ENCODE measurements at regions not wholly inside any gene's neighbourhood (a gene's known extent, or its start where the extent isn't known, plus 50 kb on each side); places are given as distances from the start of the nearest gene placed in this dataset.

DNA sequence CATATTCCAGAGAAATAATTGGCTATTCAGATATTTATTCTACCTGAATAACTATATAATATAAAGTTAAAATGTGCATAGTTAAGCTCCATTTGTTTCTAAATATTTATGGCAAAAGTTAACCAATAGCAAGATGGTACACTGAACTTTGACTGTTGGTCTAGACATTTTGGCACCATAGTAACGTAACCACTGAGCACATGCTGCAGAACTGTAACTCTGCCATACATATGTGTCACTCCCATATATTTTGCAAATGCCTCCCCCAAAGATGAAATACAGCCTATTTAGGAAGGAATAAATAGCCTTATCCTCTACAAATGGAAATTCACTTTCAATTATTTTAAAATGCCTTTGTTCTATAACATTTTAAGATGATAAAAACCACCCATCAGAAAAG is 424.9 kb downstream of the CENPC start:
- no peak for DNase-seq (ENCODE audit: low read depth)

DNA sequence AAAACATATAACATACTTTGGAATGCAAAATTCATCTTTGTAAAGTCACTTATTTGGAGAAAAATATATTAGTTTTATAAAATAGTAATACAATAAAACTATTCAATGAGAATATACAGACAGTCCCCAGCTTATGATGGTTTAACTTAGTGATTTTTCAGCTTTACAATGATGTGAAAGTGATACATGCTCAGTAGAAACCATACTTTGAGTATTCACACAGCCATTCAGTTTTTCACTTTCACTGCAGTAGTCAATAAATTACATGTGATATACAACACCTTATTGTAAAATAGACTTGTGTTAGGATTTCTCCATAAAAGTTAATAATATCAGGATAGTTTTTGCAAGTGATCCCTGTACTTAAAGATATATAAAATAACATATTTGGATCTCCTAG is 436.0 kb downstream of the CENPC start:
- no peak for DNase-seq (ENCODE audit: low read depth)

DNA sequence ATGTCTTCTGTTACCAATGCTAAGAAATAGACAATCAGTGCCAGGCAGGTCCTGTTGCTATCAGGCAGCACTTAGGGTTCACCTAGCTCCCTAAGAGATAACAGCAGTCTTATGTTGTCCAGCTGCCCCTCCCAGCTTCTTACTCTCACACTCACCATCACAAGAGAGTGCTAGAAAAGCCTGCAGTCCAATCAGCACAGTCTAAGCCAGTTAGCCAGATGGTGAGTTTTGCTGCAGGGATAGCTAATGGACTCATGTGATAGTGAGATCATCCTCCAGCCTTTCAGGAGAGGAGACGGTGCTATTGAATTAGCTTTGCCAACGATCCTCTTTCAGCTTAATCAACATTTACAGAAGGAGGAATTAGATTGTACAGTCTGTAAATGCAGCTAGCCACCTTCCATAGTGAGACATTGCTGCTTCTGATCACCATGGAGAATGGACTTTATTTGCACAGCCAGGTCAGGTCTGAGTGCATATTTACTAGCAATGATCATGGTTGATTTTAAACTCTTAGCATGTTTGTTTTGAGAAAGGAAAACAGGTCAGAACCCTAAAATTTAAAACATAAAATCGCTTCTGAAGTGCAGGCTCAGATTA is 438.3 kb downstream of the CENPC start:
- no peak for DNase-seq (ENCODE audit: low read depth)

DNA sequence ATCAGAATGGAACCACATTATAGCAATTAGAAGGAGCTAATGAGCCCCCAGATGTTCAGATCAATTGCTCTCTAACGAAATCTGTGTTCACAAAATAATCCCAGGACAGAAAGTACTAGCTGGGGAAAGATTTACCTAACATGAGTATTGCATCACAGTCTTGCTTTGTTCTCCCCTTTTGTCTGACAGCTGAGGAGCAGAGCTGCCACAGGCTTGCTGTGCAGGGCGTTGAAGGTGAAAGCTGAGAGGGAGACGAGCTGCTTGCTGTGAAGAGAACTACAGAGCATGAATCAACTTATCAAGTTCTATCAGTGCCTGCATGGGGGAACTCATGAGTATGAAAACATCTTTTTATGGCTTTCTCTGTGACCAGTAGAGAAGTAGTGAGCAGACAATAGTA is 441.2 kb downstream of the CENPC start:
- no peak for DNase-seq (ENCODE audit: low read depth)

DNA sequence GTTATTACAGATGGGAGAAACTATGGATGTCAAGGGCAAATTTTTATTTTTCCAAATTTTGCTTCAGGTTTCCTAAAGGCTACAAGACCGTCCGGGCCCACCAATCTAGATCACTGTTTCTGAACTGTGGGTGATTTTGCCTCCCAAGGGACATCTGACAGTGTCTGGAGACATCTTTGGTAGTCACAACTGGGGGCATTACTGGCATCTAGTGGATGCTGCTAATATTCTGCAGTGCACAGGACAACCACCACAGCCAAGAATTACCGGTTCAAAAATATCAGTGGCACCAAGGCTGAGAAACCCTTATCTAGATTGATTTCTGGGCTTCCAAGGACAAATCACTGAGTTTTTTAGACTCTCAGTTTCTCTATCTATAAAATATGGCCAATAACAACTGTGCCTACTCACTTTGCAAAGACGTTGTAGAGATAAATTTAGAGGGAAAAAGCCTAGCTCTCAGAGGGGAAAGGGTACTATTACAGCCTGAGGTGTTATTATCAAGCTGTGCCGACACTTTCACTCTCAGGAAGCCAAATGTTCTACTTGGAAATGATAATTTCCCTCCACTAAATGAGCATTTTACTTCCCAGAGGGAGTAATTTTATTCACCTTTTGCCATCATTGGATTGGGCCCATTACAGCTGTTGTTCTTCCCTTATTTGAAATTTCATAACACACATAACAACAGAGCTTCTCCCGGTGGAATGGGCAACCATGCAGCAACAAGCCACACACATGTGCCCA is 442.1 kb downstream of the CENPC start:
- no peak for DNase-seq (ENCODE audit: low read depth)

DNA sequence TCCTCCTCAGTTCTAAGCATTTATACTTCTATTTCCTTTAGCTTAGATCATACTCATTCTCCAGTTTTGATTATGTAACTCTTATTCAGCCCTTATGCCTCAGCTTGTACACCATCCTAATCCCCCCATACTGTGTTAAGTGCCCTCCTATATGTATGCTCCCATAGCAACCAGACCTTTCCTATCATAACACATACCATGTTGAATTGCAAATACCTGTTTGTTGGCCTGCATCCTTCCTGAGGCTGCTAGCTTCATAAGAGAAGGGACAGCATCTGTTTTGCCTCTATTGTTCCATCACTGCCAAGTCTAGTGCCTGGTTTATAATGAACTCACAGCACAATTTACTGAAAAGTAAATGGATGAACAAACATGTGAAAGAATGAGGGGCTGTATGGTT is 443.7 kb downstream of the CENPC start:
- no peak for DNase-seq (ENCODE audit: low read depth)

DNA sequence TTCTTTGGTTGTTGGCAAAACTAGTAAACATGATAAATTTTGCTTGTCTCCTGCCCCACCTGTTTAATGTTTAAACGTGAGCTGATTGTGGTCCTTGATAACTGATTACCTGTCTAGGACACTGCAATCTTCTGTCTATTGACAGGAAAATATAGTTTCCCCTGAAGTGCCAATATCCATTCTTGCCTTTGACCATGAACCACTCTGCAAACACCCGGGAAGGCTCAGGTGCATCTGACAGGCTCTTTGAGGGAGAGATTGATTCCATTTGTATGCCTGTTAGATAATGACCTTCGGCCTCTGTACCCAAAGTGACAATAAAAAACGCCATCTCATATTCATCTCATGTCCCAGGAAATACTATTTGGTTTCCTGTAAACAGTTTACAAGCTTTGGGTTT is 453.0 kb downstream of the CENPC start:
- no peak for DNase-seq (ENCODE audit: low read depth)

DNA sequence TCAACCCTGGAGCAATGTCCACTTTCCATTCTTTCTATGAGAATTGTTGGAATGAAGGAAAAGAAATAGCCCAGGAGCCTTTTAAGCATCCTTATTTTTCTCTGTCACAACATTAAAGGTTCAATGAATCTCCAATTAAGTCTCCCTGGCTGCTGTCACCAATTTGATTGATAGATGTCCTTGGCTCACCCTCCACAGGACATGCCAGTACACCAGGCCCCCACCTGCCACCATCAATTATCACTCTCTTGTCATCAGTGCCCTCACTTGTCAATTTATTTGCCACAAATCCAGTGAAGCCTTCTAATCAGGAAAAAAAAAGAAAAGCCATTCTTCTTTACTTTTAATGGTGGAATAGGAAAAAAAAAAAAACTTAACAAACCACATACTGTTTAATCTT is 453.6 kb downstream of the CENPC start:
- DNase-seq (ENCODE audit: low read depth) = no peak

DNA sequence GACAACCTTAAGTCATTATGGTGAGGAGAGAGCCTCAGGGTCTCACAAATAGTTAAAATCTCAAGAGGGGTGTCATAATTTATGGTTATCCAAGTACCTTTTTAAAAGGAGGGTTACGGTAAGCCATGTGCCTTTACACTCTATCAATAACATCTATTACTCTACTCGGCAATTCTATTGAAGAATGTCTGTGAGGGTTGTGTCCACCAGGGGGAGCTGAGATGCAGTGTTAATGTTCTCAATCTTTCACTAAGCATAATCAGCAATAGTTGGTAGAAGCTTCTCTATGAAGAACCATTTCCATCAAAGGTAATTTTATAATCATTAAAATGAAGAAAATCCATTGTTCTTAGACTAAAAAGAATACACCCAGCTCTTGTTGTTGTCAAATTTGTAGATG is 457.4 kb downstream of the CENPC start:
- peak; percentile 4 for DNase-seq (ENCODE audit: low read depth)

DNA sequence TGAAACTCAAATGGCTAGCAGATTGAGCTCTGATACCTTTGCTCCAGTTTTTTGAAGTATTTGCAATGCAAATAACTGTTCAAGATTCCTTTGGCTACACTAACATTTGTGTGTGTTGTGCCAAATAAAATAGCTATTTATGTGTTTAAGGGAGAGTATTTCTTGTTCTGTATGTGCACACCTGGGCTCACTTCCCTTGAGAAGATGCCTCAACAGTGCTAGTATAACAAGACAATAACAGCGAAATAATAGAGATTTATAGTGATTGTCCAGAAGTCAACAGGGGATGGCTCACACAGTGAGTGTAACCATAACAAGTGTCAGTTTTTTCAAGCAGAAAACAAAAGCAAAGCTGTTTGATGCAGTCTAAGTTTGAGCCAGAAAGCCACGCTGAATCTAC is 460.5 kb downstream of the CENPC start:
- no peak for DNase-seq (ENCODE audit: low read depth)

DNA sequence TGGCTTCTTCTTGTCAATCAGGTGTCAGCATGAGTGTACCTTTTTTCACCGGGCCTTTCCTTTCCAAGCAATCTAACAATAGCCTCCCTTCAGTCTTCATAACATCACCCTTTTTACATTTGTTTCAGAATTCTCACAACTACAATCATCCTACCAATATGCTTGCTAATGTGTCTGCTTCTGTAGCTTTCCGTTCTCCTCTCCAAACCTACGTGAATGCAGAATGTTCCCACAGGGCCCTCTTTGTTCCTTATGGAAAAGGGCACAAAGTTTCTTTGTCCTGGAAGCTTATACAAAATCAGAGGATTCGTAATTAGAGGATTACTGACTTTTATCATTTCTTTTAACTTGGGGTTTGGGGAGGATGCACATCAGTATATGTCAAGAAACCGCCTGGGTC is 461.8 kb downstream of the CENPC start:
- no peak for DNase-seq (ENCODE audit: low read depth)

DNA sequence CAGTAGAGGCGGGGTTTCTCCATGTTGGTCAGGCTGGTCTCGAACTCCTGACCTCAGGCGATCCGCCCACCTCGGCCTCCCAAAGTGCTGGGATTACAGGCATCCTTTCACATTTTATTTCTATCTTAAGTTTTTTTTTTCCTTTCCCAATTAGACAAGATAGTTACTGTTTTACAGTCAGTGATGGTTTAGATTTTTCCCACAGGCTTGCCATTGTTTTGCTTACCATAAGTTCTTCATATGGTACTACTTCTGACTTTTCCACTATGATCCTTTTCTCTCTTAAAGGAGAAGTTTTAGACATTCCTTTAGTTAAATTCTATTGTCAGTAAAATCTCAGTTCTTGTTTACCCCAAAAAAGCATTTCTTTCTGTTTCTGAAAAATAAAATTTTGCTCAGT is 462.6 kb downstream of the CENPC start:
- DNase-seq (ENCODE audit: low read depth) = no peak

DNA sequence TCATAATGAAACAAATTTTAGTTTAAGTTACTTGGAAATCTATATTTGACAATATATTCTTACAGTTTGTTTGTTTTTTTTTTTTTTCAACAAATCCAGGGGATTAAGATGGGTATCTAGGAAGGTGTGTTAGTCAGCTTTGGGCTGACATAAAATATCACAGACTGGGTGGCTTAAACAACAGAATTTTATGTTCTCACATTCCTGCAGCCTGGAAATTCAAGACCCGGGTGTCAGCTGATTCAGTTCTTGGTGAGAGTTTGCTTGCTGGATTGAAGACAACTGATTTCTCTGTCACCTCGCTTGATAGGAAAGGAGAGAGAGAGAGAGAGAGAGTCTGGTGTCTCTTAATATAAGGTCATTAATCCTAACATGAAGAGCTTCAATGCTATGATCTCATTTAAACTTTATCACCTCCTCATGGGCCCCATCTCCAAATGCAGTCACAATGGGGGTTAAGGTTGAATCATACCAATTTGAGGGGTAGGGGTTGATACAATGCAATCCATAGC is 465.2 kb downstream of the CENPC start:
- DNase-seq (ENCODE audit: low read depth) = no peak

DNA sequence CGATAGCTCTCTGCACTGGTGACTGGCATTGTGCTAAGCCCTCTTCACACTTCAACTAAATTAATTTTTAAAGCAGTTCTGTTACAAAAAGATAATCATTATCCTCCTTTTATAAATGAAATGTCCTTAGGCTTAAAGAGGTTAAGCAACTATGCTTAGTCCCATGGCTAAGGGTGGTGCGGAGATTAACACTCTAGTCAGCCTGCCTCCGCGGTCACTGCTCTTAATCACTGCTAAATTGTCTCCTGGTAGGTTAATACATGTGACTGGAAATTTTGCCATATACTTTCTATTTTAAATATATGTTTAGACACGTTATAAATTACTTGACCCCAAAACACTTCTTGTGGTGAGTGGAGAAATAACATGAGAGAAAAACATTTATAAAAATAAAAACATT is 473.7 kb downstream of the CENPC start:
- no peak for DNase-seq (ENCODE audit: low read depth)

DNA sequence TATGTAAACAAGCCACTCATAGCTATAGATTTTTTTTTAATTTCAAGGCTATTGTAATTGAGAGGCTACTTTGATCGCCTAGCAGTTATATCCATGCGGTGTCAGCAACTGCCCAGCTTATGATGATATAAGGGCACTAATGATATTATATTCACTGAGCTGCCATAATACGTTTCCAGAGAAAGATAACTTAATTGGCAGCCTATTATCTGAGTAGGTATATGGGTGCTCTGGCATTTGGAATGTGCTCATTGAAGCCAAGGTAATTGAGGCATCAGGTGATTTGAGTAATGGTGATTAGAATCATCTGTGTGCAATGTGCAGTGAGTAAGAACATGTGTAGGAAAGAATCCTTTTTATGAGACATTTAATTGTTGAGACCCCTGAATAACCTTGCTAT is 490.0 kb downstream of the CENPC start:
- DNase-seq (ENCODE audit: low read depth) = no peak

DNA sequence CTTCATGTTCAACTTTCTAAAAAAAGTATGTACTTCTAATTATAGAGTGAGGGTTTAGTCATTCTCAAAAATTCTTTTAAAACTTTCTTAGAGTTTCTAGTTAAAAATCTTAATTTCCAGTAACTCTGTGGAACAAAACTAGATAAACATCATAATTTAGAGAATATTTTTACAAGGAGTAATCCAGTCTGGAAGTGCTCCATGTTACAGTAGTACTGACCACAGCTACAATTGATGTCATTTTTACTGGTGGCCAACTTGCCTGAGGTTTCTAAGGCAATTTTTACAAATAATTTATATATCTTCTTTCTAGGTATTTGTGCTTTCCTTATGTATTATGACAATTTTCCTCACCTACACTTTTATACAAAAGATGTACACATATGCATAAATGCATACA is 490.4 kb downstream of the CENPC start:
- DNase-seq (ENCODE audit: low read depth) = no peak

DNA sequence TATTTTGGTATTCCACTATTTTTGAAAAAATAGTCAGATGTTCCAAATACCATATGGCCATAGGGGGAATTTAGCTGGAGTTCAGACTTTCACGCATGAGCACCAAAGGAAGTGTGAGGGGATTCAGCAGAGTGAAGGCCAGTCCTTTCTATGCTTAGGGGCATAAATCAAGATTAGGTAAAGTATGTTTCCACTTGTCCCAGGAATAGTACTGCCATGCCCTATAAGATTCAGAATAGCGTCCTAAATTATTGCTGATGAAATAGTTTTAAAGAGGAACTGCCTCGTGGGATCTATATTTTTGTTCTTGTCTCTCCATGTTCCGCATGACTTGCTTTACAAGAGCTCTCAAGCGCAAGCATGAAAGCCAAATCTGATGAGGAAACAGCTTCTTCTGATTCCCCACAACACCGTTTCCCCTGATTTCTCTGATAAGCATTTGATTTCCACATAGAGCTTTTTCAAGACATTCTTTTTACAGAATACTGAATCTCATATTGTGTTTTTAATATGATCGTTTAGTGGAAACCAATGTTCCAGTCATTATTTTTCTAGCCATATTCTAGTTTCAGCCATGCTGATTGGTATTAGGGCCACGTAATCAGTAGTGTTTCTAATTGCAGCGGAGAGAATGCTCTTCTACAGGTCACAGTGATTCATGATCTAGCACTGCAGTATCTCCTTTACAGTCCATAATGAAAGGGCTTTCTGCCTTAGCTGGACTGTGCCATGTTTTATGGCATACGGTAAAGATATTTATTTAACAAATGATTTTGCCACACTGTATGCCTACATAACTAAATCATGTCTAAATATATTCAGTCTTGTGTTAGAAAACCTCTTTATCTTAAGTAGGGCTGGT is 492.3 kb downstream of the CENPC start:
- DNase-seq (ENCODE audit: low read depth) = no peak

DNA sequence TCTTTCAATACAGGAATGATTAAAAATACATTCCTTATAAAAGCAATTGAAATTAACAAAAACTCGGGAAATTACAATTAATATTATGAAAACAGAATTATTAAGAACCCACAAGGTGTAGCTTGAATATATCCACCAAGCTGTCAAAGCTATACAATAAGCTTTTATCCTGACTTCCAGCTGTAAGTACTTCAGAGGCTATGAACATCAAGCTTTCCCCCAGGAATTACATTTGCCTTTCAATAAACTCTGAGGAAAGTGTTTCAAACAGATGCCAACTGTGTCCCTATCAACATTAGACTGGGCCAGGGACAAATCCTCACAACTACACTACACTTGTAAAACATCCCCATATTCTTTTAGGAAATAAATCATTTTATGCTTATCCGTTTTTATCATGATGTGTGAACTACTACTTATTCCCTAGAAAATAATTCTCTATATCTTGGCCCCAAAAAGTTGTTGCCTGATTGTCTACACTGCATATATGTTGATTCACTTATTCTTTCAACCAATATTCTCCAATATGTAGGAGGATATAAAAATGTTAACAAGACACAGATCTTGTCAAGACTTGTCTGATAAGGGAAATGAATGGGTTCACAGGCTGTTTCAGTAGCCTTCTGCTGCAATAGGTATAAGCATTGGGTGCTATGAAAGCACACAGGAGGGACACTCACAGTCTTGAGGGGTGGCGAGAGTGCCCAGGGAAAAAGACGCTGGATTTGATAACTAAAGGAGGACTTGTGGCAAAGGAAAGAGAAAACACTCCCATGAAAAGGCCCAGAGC is 494.1 kb downstream of the CENPC start:
- no peak for DNase-seq (ENCODE audit: low read depth)

DNA sequence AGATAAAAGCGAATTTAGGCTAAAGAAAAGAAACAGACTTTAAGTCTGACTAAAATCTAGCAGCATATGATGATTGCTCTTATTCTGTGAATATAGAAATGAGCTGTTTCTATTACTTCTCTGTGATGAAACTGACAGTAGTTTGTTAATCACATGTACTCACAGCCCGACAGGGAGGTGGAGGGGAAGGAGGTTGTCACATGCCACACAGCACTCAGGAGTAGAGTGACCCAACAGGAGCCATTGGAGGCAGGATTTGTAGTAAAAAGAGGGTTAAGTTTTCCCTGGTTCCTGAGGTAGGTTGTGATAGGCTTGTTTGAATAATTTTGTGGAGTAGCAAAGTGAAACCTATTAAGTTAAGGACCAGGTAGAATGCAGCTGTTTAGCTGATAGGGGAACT is 495.9 kb downstream of the CENPC start:
- no peak for DNase-seq (ENCODE audit: low read depth)

DNA sequence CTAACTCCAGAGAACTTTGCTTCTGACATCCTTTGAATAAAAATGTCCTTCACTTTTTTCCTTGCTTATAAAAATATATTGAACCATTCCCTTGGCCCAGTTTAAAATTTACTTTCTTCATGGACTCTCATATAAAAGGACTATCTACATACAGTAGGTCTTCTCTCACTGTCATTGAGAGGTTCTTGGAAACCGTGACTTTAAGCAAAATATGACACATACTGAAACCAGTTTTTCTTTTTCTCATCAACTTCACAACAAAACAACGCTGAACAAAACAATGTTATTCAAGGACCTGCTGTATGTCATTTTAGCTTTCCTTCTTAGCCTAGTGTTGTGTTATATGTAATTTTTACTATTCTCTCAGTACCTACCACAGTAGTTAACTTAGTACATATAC is 496.8 kb downstream of the CENPC start:
- DNase-seq (ENCODE audit: low read depth) = no peak

DNA sequence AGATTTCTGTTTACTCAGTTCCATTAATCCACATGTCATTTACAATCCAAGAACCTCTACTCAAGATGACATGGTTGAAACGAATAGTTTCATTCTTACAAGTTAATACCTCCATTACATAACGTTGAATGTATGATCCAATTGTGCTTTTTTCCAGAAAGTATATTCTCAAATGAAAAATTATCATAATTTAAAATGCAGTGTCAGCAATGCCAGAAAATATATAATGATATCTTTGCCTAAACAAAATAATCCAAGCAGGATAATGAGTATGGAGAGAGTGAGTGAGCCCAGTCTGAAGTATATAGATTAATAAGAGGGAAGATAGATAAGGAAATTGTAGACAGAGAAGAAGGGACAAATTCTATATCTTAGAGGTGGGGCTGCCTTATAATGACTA is 505.0 kb downstream of the CENPC start:
- DNase-seq (ENCODE audit: low read depth) = no peak

DNA sequence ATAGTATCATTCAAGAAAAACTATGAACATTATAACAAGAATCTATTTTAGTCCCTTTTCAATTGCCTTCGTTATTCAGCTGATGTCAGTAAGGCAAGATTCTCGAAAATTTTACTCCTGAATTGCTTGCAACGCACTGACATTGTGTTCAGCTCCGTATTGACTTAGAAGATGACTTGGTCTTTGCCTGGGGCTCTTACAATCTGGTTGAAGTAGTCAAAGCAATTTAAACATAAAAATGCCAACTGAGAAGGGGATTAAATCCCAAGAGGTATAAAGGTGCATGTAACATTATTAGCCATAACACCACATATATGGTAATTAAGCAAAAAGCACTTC is 507.1 kb downstream of the CENPC start:
- DNase-seq (ENCODE audit: low read depth) = no peak
